ENCODE measurements at regions not wholly inside any gene's neighbourhood (a gene's known extent, or its start where the extent isn't known, plus 50 kb on each side); places are given as distances from the start of the nearest gene placed in this dataset.

DNA sequence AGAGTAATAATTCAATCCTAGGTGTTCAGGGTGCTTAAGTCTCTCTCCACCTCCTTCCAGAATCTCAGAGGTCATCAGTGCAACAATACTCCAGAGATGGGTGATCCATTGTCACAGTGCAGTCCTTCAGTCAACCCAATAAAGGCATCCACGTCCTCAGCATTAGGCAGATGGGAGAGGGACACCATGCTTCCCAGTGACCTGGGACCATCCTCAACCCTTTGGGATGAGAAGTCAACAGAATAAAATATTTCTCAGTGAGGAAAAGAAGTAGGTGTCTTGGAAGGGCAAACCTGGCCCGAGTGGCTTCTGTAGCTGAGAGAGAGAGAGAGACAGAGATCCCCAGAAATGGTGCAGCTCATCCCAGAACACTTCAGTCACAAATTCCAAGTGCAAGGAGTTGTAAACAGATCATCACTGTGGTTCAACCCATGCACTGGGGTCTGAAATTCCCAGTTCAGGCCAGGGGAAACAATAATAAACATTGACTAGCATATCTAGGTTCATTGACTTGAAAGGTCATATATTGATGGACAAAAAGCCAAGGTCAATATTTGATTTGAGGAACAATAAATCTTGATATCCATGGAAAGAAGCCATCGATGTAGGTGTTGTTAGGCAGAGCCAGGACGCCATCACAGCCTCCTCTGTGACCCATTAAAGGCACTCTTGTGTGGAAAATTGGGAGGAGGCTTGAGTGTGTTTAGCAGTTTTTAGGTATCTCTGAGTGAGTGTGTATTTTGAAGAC lies 256.0 kb upstream of the ZMIZ1 start:
- FAIRE-seq (no peak), DNase-seq (ENCODE audit: insufficient read length, low spot score) (no peak)

DNA sequence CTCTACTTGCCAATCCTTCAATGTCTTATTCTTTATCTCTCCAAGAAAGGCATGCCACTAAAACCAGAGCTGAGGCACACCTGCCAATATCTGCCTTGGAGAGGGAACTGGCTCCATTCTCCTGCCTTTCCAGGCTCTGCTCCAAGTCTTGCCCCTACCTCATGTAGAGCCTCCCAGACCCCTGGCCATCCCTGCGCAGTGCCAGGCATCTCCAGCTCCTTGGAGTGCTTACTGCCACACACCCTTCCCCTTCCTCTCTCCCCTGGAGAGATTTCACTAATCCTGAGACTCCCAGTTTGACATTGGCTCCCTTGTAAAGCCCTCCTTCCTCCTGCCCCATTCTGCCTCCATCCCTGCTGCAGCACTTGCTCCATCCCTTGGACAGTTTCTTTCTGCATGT lies 255.2 kb upstream of the ZMIZ1 start:
- no peak for DNase-seq (ENCODE audit: insufficient read length, low spot score)
- FAIRE-seq, result no peak

DNA sequence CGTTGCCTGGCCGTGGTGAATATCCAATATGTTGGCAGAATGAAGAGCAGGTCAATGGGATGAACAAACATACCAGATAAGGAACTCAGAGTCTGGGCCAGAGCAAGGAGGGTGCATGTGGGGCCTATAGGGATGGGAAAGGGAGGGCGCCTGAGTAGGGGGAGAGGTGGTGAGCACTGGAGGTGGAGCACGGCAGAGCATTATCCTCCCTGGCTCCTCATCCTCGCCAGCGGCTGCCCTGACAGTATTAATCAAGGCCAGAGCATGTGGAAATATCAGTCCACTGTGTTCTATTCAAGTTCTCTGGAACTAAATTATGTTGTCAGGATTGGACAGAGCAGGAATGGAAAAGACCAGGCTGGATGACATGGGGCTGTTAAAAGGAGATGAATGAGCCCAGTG lies 254.8 kb upstream of the ZMIZ1 start:
- no peak for DNase-seq (ENCODE audit: insufficient read length, low spot score)
- no peak for FAIRE-seq

DNA sequence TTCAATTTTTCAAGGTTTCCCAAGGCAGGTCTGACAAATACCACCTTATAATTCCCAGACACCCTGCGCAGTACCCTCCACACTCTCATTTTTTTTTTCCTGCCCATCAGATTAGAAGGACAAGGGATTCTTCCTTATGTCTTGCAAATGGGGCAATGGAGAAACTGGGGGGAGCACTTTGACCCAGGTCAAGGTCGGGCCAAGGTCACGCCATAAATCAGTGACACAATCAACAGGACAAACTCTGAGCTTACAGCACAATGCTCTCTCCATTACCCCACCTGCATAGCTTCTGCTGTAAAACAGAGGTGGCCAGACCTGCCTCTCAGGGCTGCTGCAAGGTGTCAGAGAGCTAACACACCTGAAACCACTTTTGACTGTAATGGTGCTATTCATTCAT lies 254.4 kb upstream of the ZMIZ1 start:
- DNase-seq (ENCODE audit: insufficient read length, low spot score) (no peak), FAIRE-seq (no peak)

DNA sequence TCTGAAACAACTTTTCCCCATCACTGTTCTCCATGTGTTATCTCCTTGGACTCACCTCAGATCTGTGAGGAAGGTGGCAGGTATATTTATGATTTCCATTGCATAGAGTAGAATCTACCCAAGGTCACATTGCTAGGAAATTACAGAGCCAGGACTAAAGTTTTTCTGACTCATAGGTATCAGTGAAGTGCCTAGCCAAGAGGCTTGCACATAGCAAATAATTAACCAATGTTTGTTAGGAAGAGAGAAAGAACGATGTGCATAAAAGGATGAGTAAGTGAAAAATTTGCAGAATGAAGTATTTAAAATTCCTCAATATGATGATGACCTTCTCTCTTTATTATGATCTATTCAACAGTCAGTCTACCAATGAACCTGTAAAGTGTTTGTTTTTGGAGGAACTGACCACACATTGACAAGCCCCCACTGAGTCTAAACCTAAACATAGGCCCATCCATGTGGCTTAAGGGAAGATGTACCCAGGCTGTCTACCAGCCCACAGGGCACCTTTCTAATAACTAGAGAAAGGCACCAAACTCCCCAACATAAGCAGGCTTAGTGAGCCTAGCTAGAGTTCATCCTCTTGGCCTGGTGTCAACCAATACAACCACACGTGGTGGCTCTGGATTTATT lies 252.9 kb upstream of the ZMIZ1 start:
- no peak for DNase-seq (ENCODE audit: insufficient read length, low spot score)
- no peak for FAIRE-seq

DNA sequence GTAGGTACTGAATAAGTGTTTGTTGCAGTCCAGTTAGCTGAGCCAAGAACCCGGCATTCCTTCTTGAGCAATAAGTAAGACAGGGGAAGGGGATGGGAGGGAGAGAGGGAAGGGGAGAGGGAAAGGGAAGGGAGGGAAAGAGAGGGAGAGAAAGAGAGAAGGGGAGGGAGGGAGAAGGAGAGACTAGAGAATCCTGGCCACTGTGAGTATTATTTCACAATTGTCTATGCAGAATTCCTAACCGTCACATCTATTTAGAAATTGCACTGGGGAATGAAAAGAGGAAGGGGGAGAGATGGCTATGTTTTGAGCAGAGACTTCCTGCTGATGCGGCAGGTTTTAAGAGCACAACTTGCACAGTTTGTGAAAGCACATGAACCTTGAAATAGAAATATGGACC lies 251.4 kb upstream of the ZMIZ1 start:
- FAIRE-seq, result no peak
- no peak for DNase-seq (ENCODE audit: insufficient read length, low spot score)

DNA sequence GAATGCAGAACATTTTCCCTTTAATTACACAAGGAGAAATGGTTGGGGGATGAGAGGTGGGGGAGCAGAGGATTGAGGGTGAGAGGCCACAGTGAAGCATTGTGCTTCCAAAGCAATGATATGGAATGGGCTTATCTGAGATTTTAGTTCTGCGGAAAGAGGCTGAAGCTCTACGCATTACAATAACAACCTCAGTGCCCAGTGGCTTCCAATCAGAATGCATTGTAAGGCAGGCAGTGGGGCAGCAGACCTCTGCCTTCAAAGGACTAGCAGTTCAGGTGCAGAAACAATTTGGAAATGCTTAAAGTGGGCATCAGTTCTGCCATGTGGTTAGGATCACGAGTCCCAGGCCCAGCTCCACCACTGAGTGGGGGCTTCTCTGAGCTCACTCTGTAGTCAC lies 251.0 kb upstream of the ZMIZ1 start:
- DNase-seq (ENCODE audit: insufficient read length, low spot score), result no peak

DNA sequence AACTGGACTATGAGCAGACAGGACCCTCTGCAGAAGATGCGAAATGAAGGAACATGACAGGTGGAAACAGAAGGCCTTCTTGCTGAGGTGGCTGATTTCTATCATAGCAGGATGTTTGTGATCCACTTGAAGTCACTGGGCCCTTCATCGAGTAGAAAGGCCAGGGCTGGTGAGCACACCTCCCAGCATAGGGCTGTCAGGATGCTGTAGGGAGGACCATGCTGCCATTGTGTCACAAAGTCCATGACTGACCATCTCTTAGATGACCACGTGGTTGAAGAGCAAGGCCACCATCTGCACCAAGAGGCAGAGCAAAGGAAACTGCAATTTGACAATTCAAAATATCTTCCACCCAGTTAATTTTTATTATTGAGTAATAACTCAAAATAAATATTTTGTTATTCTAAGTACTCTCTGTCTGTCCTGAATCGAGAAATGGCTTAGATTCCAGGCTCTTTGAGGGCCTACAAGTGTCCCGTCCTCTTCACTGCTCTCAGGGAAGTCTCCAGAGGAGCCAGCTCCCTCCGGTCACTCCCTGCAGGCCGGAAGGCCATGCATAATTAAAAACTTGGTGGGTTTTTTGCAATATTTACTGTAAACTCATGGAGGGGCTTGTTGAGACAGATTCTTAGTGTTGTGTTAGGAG lies 249.3 kb upstream of the ZMIZ1 start:
- FAIRE-seq, result no peak
- no peak for DNase-seq (ENCODE audit: insufficient read length, low spot score)

More for the DNA sequence above, 251.0 kb upstream of the ZMIZ1 start:
- FAIRE-seq, result no peak

DNA sequence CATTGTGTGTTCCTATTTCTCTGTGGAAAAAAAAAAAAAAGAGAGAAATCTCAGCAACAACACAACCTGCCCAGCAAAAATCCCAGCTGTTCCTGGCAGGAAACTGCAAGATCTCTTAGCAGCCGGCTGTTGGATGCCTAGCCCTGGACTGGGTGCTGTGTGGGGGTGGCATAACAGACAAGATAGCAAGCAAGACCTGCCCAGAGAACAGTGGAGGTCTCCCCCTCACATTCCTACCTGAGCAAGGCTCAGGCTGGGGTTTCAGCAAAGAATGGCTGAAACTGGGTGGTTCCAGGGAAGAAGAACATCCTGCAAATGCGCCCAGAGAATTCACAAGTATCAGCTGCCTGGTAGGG lies 248.8 kb upstream of the ZMIZ1 start:
- FAIRE-seq, result no peak
- DNase-seq (ENCODE audit: insufficient read length, low spot score), result no peak

DNA sequence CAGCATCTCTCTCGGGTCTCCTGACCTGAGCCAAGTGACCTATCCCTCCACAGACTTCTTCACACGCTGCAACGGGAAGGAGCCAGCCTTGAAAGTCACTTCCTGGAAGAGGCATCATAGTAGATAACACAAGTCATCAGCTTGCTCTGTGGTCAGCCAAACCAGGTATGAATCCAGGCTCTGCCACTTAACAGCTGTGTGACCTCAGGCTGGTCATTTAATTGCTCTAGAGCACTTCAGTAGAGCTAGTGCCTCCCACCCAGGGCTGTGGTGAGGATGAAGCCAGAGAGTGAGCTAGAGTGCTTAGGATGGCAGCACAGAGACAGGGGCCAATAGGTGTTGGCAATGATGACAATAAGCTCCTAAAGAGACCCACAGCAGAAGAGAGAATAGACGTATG lies 247.7 kb upstream of the ZMIZ1 start:
- FAIRE-seq (no peak), DNase-seq (ENCODE audit: insufficient read length, low spot score) (no peak)

DNA sequence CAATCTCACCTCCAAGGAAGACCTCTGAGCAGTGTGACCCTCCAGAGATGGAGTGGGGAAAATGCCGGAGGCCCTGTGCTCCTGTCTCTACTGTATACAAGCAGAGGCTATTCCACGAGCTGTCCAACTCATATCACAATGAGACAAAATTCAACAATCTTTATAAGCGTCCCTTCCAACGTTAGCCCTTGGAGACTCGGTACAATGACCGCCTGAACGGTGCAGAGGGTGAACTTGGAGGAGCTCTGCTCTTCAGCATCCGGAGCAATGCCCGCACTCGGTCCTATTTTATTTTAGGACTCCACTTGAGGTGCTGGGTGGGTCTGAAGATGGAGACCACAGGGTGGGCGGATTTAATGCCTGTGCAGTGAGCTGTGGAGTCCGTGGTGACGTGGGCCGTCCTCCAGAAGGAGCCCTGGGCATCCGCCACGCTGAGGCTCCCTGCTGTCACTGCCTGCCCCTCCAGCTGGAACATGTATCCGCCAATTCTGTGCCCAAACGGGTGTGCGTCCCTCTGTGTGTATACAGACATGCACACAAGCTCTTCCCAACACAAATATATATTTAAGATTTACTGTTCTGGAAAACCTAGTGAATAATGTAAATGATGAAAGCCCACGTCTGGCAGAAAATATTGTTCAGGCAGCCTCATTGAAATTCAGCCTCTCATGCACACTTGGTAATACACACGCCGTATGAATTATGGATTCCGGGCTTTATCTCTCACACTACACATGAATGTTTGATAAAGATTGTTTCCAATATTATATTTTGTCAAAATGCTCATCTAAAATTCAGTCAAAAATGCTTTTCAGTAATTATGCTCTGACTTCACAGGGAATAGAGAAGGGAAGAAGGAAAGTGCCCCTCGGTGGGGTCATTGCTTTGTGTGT lies 239.9 kb upstream of the ZMIZ1 start:
- no peak for DNase-seq (ENCODE audit: insufficient read length, low spot score)
- FAIRE-seq, result no peak

DNA sequence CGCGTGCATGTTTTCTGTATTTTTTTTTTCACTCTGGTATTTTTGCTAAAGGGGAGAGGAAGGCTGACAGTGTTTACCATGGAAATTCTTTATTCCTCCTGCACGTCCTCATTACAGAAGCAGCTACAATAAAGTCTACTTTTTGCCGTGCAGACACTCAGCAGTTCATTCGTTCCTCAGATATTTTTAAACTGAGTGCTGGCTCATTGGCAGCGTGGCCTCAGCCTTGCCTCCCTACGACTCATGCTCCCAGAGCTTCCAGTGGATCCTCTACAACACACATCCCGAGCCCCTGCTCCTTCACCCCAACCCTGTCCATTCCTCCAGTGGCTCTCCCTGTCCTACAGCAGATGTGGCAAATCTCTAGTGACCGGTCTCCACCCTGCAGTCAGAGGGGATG lies 239.2 kb upstream of the ZMIZ1 start:
- DNase-seq (ENCODE audit: insufficient read length, low spot score) (no peak), FAIRE-seq (no peak)

DNA sequence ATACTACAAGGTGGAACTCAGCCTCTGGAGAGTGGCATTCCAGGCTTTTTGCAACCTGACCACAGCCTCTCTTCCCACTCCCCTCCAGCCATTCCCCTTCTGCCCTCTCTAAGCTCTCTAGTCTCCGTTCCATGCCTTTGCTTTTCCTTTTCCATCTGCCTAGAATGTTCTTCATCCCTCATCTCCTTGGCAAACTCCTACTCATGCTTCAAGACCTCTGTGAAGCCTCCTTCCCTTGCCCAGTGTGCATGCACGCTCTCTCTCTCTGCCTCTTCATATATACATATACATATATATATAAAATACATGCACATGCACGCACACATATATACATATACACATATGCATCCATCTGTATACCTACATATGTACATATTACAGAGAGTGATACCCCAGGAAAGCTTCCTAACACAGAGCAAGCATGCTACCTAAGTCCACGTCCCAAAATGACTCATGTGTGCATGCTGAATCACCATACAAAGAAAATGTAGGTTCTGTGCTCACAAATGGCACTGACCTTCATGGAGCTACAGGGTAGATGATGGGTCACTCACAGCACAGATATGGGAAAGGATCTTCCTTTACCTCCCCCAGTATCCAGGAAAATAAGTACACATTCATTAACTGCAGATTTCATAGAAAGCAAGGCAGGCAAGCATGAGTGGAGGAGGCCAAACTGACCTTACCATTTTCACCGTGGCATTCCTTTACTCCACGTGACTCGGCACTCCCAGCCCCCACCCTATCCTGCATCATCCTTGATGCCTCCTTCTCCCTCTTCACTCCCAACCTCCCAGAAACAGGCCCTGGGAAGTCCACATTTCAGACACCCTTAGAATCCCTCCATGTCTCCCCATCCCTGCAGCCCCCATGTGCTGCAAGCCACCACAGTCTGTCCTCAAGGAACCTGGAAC lies 238.4 kb upstream of the ZMIZ1 start:
- no peak for FAIRE-seq
- DNase-seq (ENCODE audit: insufficient read length, low spot score), result no peak

DNA sequence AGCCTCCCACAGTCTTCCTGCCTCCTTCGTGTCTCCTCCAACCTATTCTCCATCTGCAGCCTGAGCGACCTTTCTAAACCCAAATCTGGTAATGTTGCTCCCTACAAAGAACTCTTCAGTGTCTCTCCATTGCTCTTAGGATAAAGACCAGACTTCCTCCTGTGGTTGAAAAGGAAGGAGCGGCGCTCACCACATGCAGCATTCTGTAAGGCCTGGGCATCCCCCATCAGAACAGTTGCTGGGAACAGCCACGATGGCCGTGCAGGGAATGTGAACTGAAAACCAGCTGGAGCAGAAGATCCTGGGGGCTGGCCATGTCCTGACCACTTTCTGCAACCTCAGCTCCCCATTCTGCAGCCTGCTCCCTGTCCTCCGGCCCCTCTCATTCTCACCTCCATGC lies 237.8 kb upstream of the ZMIZ1 start:
- no peak for FAIRE-seq
- no peak for DNase-seq (ENCODE audit: insufficient read length, low spot score)

DNA sequence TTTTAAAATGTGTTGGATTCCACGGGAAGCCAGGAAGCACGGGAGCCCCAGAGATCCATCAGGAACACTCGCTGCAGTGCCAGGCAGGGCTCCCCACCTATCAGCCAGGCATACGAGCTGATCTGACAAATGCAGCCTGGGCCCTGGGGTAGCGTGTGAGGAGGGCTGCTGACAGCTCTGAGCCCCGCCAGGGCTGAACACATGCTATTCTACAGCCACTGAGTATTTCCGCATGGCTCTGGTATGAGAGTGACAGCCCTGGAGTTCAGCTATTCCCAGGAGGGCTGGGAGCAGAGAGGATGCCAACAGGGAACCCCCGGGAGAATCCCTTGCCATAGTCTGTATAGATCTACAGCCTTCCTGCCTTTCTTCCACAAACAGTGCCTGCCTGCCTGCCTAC lies 237.3 kb upstream of the ZMIZ1 start:
- FAIRE-seq, result no peak
- DNase-seq (ENCODE audit: insufficient read length, low spot score), result no peak

DNA sequence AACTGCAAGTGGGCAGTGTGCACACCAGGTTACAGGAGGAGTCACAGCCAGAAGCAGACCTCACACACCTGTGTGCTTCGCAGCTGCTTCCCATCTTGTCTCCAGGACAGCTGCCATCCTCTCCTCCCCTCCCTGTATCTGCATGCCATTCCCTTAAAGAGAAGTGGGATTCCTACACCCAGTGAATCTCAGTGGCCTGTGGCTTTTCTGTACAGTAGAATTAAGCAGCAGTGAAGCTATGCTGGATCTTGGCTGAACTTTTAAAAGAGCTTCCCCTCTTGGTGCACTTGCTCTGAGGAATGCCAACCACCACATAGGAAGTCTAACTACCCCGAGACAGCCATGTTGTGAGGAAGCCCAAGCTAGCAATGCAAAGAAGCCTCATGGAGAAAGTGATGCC lies 236.5 kb upstream of the ZMIZ1 start:
- no peak for DNase-seq (ENCODE audit: insufficient read length, low spot score)
- no peak for FAIRE-seq

DNA sequence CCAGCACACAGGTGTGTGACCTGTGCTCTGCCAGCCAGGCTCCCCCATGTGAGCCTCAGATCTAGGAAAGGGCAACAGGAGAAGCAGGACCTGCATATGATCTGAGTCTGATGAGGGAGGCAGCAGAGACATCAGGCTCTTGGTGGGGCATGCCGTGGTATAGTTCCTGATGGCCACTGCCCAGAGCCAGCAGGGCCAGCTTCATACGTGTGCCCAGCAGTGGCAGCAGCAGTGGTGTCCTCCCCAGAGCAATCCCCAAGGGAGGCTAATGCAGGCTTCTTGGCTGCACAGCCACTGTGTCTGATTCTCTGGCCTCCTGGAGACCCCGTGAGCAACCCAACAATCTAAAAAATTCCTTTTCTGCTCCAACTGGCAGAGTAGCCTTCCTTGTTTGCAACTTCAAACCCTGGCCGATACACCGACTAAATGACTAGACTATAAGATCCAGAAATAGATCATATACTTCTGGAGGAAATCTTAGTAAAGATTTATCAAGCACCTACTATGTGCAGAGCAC lies 230.6 kb upstream of the ZMIZ1 start:
- DNase-seq (ENCODE audit: insufficient read length, low spot score), result no peak
- no peak for FAIRE-seq

DNA sequence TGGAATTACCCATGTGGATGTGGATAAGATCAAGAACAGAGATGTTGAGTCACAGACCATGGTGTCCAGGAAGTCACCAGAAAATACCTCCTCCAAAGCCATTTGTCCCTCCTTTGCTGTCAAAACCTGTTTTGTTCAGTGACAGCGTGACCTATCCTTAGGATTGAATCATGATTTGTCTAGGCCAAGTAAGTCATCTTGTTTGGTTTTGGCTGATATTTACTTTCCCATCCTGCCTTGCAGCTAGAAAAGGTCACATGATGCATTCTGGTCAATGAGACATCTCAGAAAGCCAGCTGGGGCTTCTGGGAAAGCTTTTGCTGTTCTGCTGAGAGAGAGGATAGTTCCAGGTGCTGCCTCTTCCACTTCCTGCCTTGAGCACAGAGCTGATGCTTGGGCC lies 225.3 kb upstream of the ZMIZ1 start:
- DNase-seq (ENCODE audit: insufficient read length, low spot score), result no peak
- no peak for FAIRE-seq

DNA sequence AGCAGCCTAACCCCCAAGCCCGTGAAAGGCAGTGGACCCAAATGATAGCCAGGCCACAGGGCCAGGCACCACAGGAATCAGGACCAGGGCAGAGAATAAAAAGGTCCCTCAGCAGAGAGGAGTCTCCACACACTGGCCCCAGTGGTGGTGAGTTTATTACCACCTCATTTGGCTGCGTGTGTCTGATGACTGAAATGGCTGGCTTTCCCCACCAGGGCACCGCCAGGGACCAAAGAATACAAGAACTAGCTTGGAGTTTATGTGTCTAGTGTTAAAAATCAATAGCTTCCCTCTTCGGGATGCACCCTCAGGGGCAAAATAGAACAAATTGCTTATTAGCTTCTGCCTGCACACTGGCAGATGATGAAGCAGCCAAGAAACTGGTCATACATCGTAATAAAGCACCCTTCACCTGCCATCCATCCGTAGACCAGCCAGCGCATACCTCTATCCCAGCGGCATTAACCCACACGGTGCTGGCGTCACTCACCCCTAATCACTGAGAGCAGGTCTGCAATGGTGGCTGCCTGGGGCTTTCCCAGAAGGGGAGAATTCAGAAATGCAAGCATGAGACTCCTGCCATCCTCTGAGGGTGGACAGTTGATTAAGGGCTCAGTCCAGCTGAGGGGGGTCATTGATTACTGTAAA lies 223.7 kb upstream of the ZMIZ1 start:
- no peak for DNase-seq (ENCODE audit: insufficient read length, low spot score)
- no peak for FAIRE-seq

DNA sequence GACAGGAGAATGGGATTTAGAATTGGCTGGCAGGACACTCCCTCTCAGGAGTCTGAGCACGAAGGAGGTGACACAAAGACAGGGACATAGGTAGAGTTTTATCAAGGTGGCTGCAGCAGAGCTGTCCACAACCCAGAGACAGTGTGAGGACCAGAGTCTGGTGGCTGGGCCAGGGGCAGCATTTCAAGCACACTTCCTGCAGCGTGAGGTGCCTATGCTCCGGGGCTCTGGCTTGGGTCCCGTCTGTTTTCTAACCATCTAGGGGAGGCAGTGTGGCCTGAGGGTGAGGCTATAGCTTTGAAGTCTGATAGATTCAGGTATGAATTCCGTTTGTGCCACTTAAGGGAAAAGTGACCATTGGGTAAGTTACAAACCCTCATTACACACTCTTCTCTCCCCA lies 222.7 kb upstream of the ZMIZ1 start:
- DNase-seq (ENCODE audit: insufficient read length, low spot score), result no peak
- FAIRE-seq, result no peak

Data from GM19239 (cell line).